Spleen (tissue), 11 donors: ENCODE measurements at regions not wholly inside any gene's neighbourhood (a gene's known extent, or its start where the extent isn't known, plus 50 kb on each side); places are given as distances from the start of the nearest gene placed in this dataset.

ENCODE experiments used
- DNase-seq: peaks from one replicate; pipeline ENCODE4 v3.0.0-alpha.2; 2020
- H3K27ac ChIP-seq, 8 donors: fragments of 200-600 bp; sonication (generic) in 7 of 8; 1 replicate in 4 of 8; 2 replicates in 4 of 8; pipeline versions ENCODE4 v1.5.0 to v1.8.0; 2016 to 2021; ENCODE audit warnings: inconsistent platforms in 4 of 8, mild to moderate bottlenecking in 4 of 8, moderate library complexity in 1 of 8
- H3K27me3 ChIP-seq, 7 donors: fragments of 200-600 bp; sonication (generic) in 6 of 7; replicated peaks in 1 of 7; 1 replicate in 4 of 7; 2 replicates in 3 of 7; pipeline versions ENCODE4 v1.5.0 to v1.8.0; 2016 to 2021; ENCODE audit warnings: inconsistent platforms in 3 of 7, mild to moderate bottlenecking in 1 of 7
- H3K36me3 ChIP-seq, 6 donors: fragments of 200-600 bp; sonication (generic) in 5 of 6; 1 replicate in 4 of 6; 2 replicates in 2 of 6; pipeline versions ENCODE4 v1.5.0 to v1.8.0; 2016 to 2021; ENCODE audit warnings: inconsistent platforms in 2 of 6
- H3K4me1 ChIP-seq, 6 donors: fragments of 200-600 bp; sonication (generic) in 5 of 6; 1 replicate in 3 of 6; 2 replicates in 3 of 6; pipeline versions ENCODE4 v1.5.0 to v1.8.0; 2016 to 2021; ENCODE audit warnings: inconsistent platforms in 3 of 6
- H3K4me3 ChIP-seq, 8 donors: fragments of 200-600 bp; sonication (generic) in 7 of 8; 1 replicate in 4 of 8; 2 replicates in 4 of 8; pipeline versions ENCODE4 v1.5.0 to v1.8.0; 2016 to 2021; ENCODE audit warnings: inconsistent platforms in 4 of 8, mild to moderate bottlenecking in 4 of 8, moderate library complexity in 2 of 8
- H3K9me3 ChIP-seq, 8 donors: fragments of 200-600 bp; sonication (generic) in 7 of 8; 1 replicate in 4 of 8; 2 replicates in 4 of 8; pipeline versions ENCODE4 v1.5.0 to v1.8.0; 2016 to 2021; ENCODE audit warnings: inconsistent platforms in 4 of 8
- POLR2A ChIP-seq, 3 donors: fragments of 450-650 bp; IDR thresholded peaks; one replicate each; pipeline ENCODE4 v1.5.1; 2017; ENCODE audit warnings: antibody characterized with exemption in 3 of 3, mild to moderate bottlenecking in 1 of 3
- POLR2AphosphoS5 ChIP-seq, 3 donors: sonication (generic); formaldehyde crosslinking; IDR thresholded peaks; one replicate each; pipeline ENCODE4 v1.5.1; 2017; ENCODE audit warnings: antibody characterized with exemption in 3 of 3
- WGBS, 5 donors: extraction: QIAGEN DNeasy Blood & Tissue Kit in 3 of 5; methylation state at CpG; one replicate each; pipeline versions ENCODE4 v1.1.5 to v1.1.7; 2013 to 2018; 5-methylcytosine and 5-hydroxymethylcytosine counted together
- intact Hi-C: fragments of 100-400 bp; cut with DNase I; formaldehyde crosslinking; loops from one replicate; pipeline ENCODE4 v1.15.0; 2023; ENCODE audit warnings: low total_unique reads
- TF ChIP-seq, protein P1 (sequence below), 11 experiments: fragments of 200-600 bp in 7 of 11; fragments of 450-650 bp in 4 of 11; sonication (generic) in 4 of 11; IDR thresholded peaks in 8 of 11; conservative IDR thresholded peaks in 3 of 11; 1 replicate in 7 of 11; 2 replicates in 4 of 11; pipeline versions ENCODE4 v1.4.0 to v1.8.0; 2016 to 2021; ENCODE audit warnings: antibody characterized with exemption in 11 of 11, inconsistent platforms in 4 of 11, mild to moderate bottlenecking in 1 of 11
- donor health status: healthy with polysubstance abuse.
- donor health status: DM: no; HTN: no; CAD: no; lungs with moderate emphysema.
- donor health status: DM: no; HTN: no; CAD: no.
- donor health status: Bipolar disorder and iron deficiency.
- donor health status: healthy.
- donor health status: DM: no; HTN: no; CAD: no.
- donor health status: DM: yes; HTN: yes; CAD: no.

DNA sequence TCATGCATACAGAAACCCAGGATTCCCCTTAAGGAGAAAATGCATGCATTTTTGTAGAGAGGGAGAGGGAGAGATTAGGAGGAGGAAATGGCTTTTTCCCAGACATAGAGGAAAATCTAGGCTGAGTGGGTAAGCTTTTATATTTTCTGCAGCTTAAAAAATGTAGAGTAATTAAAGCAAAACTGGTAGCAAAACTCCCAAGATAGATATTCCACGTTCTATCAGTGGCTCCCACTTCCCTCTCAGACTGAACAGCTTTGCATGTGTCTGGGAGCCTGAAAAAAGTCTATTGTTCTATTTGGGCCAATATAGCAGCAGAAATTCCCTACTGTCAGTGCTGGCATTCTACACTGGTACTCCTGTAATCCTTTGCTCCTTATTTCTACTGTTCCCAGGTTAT, 110.8 kb upstream of the CADPS start:
- Histone ChIP-seq H3K4me3 (no peak overlapping the region), H3K4me1 (no peaks in the 10 kb centered on the region), H3K27me3 (no peaks in the 10 kb centered on the region), H3K27ac (no peak overlapping the region), H3K36me3 (no peaks in the 10 kb centered on the region), H3K9me3 (no peaks in the 10 kb centered on the region)
- DNase-seq = no peak
- intact Hi-C loops = no loop called here
- WGBS, 5 donors = 26 to 62% (median 42%) methylated on average over 1 of the region's 1 CpG
- no peak for TF ChIP-seq POLR2AphosphoS5 (IDR thresholded peaks at IDR 0.05)
- TF ChIP-seq, protein P1, sequence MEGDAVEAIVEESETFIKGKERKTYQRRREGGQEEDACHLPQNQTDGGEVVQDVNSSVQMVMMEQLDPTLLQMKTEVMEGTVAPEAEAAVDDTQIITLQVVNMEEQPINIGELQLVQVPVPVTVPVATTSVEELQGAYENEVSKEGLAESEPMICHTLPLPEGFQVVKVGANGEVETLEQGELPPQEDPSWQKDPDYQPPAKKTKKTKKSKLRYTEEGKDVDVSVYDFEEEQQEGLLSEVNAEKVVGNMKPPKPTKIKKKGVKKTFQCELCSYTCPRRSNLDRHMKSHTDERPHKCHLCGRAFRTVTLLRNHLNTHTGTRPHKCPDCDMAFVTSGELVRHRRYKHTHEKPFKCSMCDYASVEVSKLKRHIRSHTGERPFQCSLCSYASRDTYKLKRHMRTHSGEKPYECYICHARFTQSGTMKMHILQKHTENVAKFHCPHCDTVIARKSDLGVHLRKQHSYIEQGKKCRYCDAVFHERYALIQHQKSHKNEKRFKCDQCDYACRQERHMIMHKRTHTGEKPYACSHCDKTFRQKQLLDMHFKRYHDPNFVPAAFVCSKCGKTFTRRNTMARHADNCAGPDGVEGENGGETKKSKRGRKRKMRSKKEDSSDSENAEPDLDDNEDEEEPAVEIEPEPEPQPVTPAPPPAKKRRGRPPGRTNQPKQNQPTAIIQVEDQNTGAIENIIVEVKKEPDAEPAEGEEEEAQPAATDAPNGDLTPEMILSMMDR (IDR thresholded peaks at IDR 0.05 in 8 of 11, conservative IDR thresholded peaks at IDR 0.05 in 3 of 11) = no peak
- TF ChIP-seq POLR2A (IDR thresholded peaks at IDR 0.05) = no peak

DNA sequence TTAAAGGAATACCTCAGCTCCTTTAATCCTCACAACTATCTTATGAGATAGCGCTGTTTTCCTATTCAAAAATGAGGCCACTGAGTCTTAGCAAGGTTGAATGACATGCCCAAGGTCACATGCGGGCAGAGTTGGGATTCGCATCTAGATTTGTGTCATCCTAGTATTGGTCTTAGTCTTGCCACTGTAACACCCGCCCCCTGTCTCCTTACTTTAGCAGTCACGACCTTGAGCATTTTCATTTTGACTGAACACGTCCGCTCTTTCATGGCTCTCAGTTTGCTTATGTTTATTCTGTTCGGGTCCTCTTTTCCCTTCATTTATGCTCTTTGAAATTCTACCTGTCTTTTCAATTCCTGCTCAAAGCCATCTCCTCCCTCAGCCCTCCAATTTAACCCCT, 112.5 kb upstream of the CADPS start:
- DNase-seq = no peak
- intact Hi-C loops = no loop called here
- Histone ChIP-seq H3K27ac (no peak overlapping the region), H3K36me3 (no peaks in the 10 kb centered on the region), H3K27me3 (no peaks in the 10 kb centered on the region), H3K4me1 (no peaks in the 10 kb centered on the region), H3K9me3 (no peaks in the 10 kb centered on the region), H3K4me3 (no peak overlapping the region)
- TF ChIP-seq, protein P1 (IDR thresholded peaks at IDR 0.05 in 8 of 11, conservative IDR thresholded peaks at IDR 0.05 in 3 of 11) = no peak
- TF ChIP-seq POLR2AphosphoS5 (IDR thresholded peaks at IDR 0.05) (no peak), POLR2A (IDR thresholded peaks at IDR 0.05) (no peak)
- WGBS, 5 donors = 79 to 88% (median 84%) methylated on average over 8 of the region's 8 CpGs

DNA sequence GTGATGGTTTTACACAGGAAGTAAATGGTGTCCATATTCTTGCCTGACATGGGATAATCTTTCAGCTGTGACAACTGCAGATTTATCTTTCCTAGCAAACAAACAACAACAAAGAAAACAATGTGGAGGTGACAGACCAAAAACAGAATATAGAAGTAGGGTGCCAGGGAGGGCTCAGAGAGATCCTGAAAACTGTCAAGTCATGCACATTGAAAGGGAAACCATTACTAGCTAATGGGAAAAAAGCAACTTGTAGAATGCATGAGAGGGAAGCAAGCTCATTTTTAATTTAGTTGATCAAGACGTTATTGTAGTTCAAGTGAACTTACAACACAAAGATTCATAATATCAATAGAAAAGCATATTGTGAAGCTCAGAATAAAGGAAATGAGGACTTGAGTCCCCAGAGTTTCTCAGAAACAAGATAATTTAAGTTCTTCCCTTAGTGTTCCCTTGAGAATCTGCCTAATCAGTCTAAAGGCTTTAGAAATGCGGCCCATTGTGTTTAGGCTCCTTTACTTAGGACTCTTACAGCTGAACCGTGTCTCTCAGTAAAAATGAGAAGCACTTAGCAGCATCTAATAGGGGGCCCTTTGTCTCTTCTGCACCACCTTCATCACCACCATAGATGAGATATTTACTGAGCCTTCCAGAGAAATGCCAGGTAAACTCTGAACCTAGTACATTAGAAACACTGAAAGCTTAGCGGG, 115.6 kb upstream of the CADPS start:
- intact Hi-C loops = no loop called here
- no peak for TF ChIP-seq POLR2A (IDR thresholded peaks at IDR 0.05)
- TF ChIP-seq, protein P1 (IDR thresholded peaks at IDR 0.05 in 8 of 11, conservative IDR thresholded peaks at IDR 0.05 in 3 of 11) = no peak
- no peak for TF ChIP-seq POLR2AphosphoS5 (IDR thresholded peaks at IDR 0.05)
- H3K27me3 ChIP-seq = no peaks in the 10 kb centered on the region
- no peaks in the 10 kb centered on the region for H3K36me3 ChIP-seq
- DNase-seq = no peak
- H3K27ac ChIP-seq = no peak overlapping the region
- no peaks in the 10 kb centered on the region for H3K4me1 ChIP-seq
- peaks cover 0 to 3% (median 0%) of the 10 kb centered on the region in 8 donors for H3K9me3 ChIP-seq
- no peak overlapping the region for H3K4me3 ChIP-seq
- 65 to 87% (median 75%) methylated on average over 4 of the region's 4 CpGs for WGBS, 5 donors

DNA sequence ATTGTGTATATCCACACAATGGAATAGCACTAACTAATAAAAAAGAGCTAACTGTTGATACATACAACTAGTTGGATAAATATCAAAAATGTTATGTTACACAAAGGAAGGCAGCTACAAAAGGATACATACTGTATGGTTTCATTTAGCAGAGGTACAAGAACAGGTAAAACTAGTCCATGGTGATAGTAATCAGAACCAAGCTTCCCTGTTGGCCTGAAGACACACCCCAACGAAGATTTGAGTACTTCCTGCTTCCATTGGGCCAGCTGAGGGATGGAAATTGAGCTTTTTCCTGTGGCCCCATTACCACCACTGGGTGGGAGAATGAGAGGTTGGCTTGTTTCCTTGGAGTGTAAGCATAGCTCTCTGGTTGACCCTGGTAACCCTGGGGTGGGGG, 117.3 kb upstream of the CADPS start:
- peaks cover 0 to 3% (median 0%) of the 10 kb centered on the region in 8 donors for H3K9me3 ChIP-seq
- no peaks in the 10 kb centered on the region for H3K36me3 ChIP-seq
- H3K4me3 ChIP-seq = no peak overlapping the region
- no peak for DNase-seq
- TF ChIP-seq POLR2AphosphoS5 (IDR thresholded peaks at IDR 0.05) = no peak
- TF ChIP-seq, protein P1 (IDR thresholded peaks at IDR 0.05 in 8 of 11, conservative IDR thresholded peaks at IDR 0.05 in 3 of 11) = no peak
- no peak for TF ChIP-seq POLR2A (IDR thresholded peaks at IDR 0.05)
- no peaks in the 10 kb centered on the region for H3K27me3 ChIP-seq
- H3K27ac ChIP-seq = no peak overlapping the region
- no peaks in the 10 kb centered on the region for H3K4me1 ChIP-seq
- 41 to 65% (median 44%) methylated on average over 1 of the region's 1 CpG for WGBS, 5 donors
- intact Hi-C loops = no loop called here
